Astrocyte of the cerebellum (primary cell): ENCODE measurements at regions not wholly inside any gene's neighbourhood (a gene's known extent, or its start where the extent isn't known, plus 50 kb on each side); places are given as distances from the start of the nearest gene placed in this dataset.

Experiments used
- DNase-seq: peaks from one replicate; pipeline ENCODE4 v3.0.0-alpha.2; 2011; ENCODE audit warnings: low read depth
- H3K4me3 ChIP-seq: 2 replicates; pipeline ENCODE4 v1.5.1; 2011; ENCODE audit warnings: mild to moderate bottlenecking, low read depth, low read length, moderate library complexity
- CTCF ChIP-seq: IDR thresholded peaks from 2 replicates; pipeline ENCODE4 v1.5.1; 2012; ENCODE audit warnings: low read length, low read depth, moderate library complexity, mild to moderate bottlenecking; ENCODE audit errors: missing control alignments
- in situ Hi-C: cut with HindIII; loops from 2 replicates; pipeline ENCODE4 v1.10.0; 2017; ENCODE audit warnings: low sequenced_read_pairs

DNA sequence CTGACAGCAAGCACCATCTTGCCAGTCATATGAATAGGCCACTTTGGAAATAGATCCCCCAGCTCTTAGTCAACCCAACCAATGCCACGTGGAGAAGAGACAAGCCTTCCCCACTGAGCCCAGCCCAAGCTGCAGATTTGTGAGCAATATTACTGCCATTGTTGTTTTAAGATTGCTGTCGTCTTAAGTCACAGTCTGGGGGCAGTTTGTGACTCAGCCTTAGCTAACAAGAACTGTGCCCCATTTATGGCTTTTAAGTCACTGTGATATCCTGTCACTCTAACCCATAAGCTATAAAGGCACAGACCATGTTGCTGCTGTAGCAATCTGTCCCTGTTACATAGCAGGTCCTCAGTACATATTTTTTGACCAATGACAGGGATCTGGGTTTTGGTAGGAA is 464.2 kb downstream of the MED13L start:
- no peak for TF ChIP-seq CTCF
- no peak for DNase-seq
- in situ Hi-C loops, result no loop called here
- H3K4me3 ChIP-seq, result no peak overlapping the region

GRCh38 chr12:115811929-115812328 is 465.6 kb downstream of the MED13L start:
- in situ Hi-C loops, result no loop called here
- DNase-seq, result no peak
- TF ChIP-seq CTCF, result no peak
- H3K4me3 ChIP-seq, result no peak overlapping the region

GRCh38 chr12:115811045-115811444 is 466.4 kb downstream of the MED13L start:
- no peak overlapping the region for H3K4me3 ChIP-seq
- DNase-seq, result no peak
- TF ChIP-seq CTCF, result no peak
- in situ Hi-C loops, result no loop called here

DNA sequence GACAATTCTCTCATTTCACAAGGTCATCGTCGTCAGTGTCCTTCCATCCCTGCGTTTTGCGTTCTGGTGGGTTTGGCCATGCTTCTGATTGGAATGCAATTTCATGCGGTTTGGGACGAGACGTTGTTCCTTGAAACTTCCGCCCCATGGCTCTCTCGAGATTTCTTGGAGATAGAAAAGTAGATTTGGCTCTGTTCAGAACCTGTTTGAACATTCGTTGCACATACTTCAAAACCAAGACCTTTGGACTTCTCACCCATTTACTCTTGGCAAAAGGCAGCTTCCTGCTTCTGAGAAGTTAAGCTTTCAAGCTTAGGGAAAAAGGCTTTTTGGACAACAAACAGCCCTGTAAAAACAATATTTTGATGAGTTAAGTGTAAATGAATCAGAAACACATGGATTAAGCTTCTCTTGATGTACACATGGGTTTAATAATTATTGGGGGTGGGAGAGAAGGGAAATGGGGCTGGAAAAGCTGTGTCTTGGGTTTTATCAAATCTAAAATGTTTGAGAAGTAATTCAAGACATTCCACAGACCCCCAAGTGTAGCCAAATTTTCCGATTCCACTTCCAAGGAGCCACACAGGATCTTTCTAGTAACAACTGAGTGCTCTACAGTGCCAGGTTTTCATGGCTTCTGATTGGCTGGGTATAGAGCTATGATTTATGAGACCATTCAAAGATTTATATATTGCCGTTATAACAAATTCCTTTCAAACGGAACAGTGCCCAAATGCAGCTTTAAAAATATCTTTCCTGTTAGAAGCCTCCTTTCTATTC is 467.2 kb downstream of the MED13L start:
- no peak overlapping the region for H3K4me3 ChIP-seq
- no peak for TF ChIP-seq CTCF
- in situ Hi-C loops, result no loop called here
- no peak for DNase-seq

DNA sequence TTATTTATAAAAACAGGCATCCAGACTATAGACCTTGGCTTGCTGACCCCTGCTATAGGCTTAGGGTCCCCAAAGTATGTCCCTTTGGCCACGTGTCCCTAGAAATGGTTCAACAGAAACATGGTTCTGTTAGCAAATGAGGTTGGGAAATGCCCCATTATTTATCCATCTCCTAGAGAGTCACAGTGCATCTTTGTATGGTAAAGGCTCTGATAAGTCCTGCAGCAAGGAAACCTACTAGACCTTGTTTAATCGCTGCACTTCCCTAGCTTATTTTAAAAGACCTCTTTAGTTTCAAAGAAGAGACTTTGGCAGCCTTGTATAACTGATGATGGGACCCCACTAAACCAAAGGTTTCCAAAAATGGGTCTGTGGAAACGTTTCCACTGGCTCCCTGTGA is 471.5 kb downstream of the MED13L start:
- in situ Hi-C loops, result no loop called here

DNA sequence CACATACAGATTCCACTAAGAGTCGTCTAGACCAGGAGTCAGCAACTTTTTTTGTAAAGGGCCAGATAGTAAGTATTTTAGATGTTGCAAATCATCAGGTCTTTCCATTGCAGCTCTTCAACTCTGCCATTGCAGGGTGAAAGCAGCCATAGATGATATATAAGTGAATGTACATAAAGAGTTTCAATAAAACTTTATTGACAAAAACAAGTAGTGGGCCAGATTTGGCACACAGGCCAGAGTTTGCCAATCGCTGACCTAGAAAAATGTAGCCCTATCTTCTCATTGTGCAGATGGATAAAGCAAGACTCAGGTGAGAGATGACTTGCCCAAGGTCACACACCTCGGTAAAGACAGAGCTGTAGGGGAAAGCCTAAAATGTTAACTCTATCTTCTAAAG is 474.7 kb downstream of the MED13L start:
- no peak for TF ChIP-seq CTCF
- no peak for DNase-seq
- H3K4me3 ChIP-seq, result no peak overlapping the region
- in situ Hi-C loops, result no loop called here

More for the DNA sequence above, 471.5 kb downstream of the MED13L start:
- TF ChIP-seq CTCF, result no peak
- H3K4me3 ChIP-seq, result no peak overlapping the region
- DNase-seq, result no peak
